Upper lobe of left lung (tissue), 6 donors: ENCODE measurements at regions not wholly inside any gene's neighbourhood (a gene's known extent, or its start where the extent isn't known, plus 50 kb on each side); places are given as distances from the start of the nearest gene placed in this dataset.
A peak's percentile ranks its signal among the peaks of the same experiment; 100 is the strongest.

Experiments used
- ATAC-seq, 2 donors: fragments of 200-7000 bp; cut with Tn5 transposase; one replicate each; pipeline ENCODE4 v1.9.1; 2022; ENCODE audit warnings: mild to moderate bottlenecking in 2 of 2, moderate library complexity in 2 of 2; ENCODE audit not compliant: low FRiP score in 2 of 2
- DNase-seq, 2 donors: peaks; one replicate each; pipeline ENCODE4 v3.0.0-alpha.2; 2019 to 2020
- H3K27ac ChIP-seq, 4 donors: fragments of 200-600 bp; sonication (generic); one replicate each; pipeline ENCODE4 v1.5.1; 2016 to 2019
- H3K27me3 ChIP-seq, 4 donors: fragments of 200-600 bp; sonication (generic); one replicate each; pipeline ENCODE4 v1.5.1; 2017 to 2019
- H3K36me3 ChIP-seq, 4 donors: fragments of 200-600 bp; sonication (generic); one replicate each; pipeline ENCODE4 v1.5.1; 2016 to 2019
- H3K4me1 ChIP-seq, 4 donors: fragments of 200-600 bp; sonication (generic); one replicate each; pipeline ENCODE4 v1.5.1; 2018 to 2019
- H3K4me3 ChIP-seq, 4 donors: fragments of 200-600 bp; sonication (generic); one replicate each; pipeline ENCODE4 v1.5.1; 2017 to 2019; ENCODE audit warnings: mild to moderate bottlenecking in 2 of 4, moderate library complexity in 1 of 4
- H3K9me3 ChIP-seq, 4 donors: fragments of 200-600 bp; sonication (generic); one replicate each; pipeline ENCODE4 v1.5.1; 2018 to 2019
- EP300 ChIP-seq, 4 donors: sonication (generic); formaldehyde crosslinking; IDR thresholded peaks; one replicate each; pipeline ENCODE4 v1.5.1; 2017; ENCODE audit warnings: antibody characterized with exemption in 4 of 4, control low read depth in 2 of 4
- POLR2A ChIP-seq, 4 donors: fragments of 450-650 bp; IDR thresholded peaks; one replicate each; pipeline ENCODE4 v1.5.1; 2016 to 2017; ENCODE audit warnings: antibody characterized with exemption in 4 of 4, mild to moderate bottlenecking in 2 of 4
- POLR2AphosphoS5 ChIP-seq, 2 donors: sonication (generic); formaldehyde crosslinking; IDR thresholded peaks; one replicate each; pipeline ENCODE4 v1.5.1; 2017; ENCODE audit warnings: antibody characterized with exemption in 2 of 2
- WGBS, 2 donors: methylation state at CpG; one replicate each; pipeline ENCODE4 v1.1.5; 2017 to 2018; 5-methylcytosine and 5-hydroxymethylcytosine counted together
- TF ChIP-seq, protein P1 (sequence below), 6 experiments: fragments of 450-650 bp in 4 of 6; fragments of 200-600 bp in 2 of 6; sonication (generic) in 2 of 6; IDR thresholded peaks; one replicate each; pipeline ENCODE4 v1.5.1; 2016 to 2019; ENCODE audit warnings: antibody characterized with exemption in 6 of 6
- donor health status: DM: no; HTN: no; CAD: no; lungs with moderate emphysema.
- donor health status: DM: no; HTN: yes; CAD: no; lungs with severe emphysema.

DNA sequence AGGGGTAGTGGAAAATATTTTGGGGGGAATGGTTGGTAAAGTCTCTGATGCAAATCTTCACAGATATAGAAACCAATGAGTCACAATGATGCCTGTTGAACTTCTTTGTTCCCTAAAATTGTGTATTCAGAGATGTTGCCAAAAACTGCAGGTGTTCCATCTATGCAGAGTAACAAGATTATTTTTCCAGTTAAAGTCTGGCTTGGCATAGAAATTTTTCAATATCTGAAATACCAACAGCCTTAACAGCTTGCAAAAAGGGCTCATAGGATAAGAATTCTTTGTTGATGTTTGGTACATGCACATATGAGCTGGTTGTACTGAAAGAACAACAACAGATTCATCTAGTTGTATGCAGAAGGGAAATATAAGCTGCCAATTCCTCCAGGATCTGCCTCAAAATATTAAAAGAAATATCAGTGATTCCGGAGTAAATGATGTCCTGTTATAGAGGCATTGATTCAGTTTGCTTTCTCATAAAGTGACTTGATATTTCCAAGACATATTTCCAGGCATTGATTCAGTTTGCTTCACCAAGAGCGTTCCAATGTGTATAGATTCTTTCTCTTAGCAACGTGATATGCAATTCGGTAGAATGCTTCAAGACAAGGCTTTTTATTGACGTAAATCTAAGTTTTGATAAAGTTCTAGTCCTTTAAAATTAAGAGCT is 564.4 kb downstream of the TMA16 start:
- 76 to 88% methylated on average over 5 of the region's 5 CpGs for WGBS, 2 donors

DNA sequence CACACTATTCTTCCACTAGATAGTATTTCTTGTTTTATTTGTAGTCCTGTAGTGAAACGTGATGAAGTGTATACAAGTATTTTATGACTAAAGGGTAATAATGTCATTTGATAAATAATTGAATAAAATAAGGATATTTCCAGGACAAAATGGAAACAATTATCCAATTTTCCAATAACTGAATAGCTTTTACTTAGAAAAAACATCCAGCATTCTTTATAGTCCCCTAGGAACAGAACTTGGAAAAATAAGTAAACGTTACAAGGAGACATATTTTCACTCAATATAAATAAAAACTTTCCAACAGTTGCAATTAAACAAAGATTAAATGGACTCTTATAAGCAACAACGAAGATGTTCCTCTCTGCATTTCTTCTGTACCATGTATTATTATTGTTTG is 566.0 kb downstream of the TMA16 start:
- ATAC-seq: no peak

More for the DNA sequence above, 564.4 kb downstream of the TMA16 start:
- Histone ChIP-seq H3K4me1 (no peaks in the 10 kb centered on the region), H3K27ac (no peak overlapping the region), H3K27me3 (no peaks in the 10 kb centered on the region), H3K36me3 (no peaks in the 10 kb centered on the region), H3K4me3 (no peak overlapping the region), H3K9me3 (no peaks in the 10 kb centered on the region)
- DNase-seq: no peak
- no peak for TF ChIP-seq POLR2A (IDR thresholded peaks at IDR 0.05)
- no peak for TF ChIP-seq POLR2AphosphoS5 (IDR thresholded peaks at IDR 0.05)
- no peak for TF ChIP-seq EP300 (IDR thresholded peaks at IDR 0.05)
- TF ChIP-seq, protein P1, sequence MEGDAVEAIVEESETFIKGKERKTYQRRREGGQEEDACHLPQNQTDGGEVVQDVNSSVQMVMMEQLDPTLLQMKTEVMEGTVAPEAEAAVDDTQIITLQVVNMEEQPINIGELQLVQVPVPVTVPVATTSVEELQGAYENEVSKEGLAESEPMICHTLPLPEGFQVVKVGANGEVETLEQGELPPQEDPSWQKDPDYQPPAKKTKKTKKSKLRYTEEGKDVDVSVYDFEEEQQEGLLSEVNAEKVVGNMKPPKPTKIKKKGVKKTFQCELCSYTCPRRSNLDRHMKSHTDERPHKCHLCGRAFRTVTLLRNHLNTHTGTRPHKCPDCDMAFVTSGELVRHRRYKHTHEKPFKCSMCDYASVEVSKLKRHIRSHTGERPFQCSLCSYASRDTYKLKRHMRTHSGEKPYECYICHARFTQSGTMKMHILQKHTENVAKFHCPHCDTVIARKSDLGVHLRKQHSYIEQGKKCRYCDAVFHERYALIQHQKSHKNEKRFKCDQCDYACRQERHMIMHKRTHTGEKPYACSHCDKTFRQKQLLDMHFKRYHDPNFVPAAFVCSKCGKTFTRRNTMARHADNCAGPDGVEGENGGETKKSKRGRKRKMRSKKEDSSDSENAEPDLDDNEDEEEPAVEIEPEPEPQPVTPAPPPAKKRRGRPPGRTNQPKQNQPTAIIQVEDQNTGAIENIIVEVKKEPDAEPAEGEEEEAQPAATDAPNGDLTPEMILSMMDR (IDR thresholded peaks at IDR 0.05): no peak
- no peak for ATAC-seq

DNA sequence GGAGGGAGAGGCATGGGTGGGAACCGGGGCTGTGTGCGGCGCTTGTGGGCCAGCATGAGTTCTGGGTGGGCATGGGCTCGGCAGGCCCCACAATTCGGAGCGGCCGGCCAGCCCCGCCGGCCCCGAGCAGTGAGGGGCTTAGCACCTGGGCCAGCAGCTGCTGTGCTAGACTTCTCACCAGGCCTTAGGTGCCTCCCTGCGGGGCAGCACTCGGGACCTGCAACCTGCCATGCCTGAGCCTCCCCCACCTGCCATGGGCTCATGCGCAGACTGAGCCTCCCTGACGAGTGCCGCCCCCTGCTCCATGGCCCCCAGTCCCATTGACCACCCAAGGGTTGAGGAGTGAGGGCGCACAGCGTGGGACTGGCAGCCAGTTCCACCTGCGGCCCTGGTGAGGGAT is 573.9 kb downstream of the TMA16 start:
- no peak for ATAC-seq
- Histone ChIP-seq H3K27ac (no peak overlapping the region), H3K27me3 (no peaks in the 10 kb centered on the region), H3K9me3 (peaks cover 0 to 5% (median 0%) of the 10 kb centered on the region in 4 donors), H3K4me3 (no peak overlapping the region), H3K36me3 (no peaks in the 10 kb centered on the region), H3K4me1 (no peaks in the 10 kb centered on the region)
- DNase-seq: peak in 1 of 2 donors; percentile 79
- 93 to 100% methylated on average over 6 to 7 of the region's 18 CpGs for WGBS, 2 donors
- TF ChIP-seq POLR2AphosphoS5 (IDR thresholded peaks at IDR 0.05): no peak
- TF ChIP-seq, protein P1 (IDR thresholded peaks at IDR 0.05): no peak
- TF ChIP-seq POLR2A (IDR thresholded peaks at IDR 0.05): no peak
- no peak for TF ChIP-seq EP300 (IDR thresholded peaks at IDR 0.05)

More for the DNA sequence above, 566.0 kb downstream of the TMA16 start:
- TF ChIP-seq POLR2A (IDR thresholded peaks at IDR 0.05) (no peak), POLR2AphosphoS5 (IDR thresholded peaks at IDR 0.05) (no peak), EP300 (IDR thresholded peaks at IDR 0.05) (no peak)
- TF ChIP-seq, protein P1 (IDR thresholded peaks at IDR 0.05): no peak
- Histone ChIP-seq H3K27me3 (no peaks in the 10 kb centered on the region), H3K4me3 (no peak overlapping the region), H3K9me3 (no peaks in the 10 kb centered on the region), H3K36me3 (no peaks in the 10 kb centered on the region), H3K4me1 (no peaks in the 10 kb centered on the region), H3K27ac (no peak overlapping the region)
- DNase-seq: no peak
- WGBS, 2 donors: 70 to 71% methylated on average over 3 of the region's 3 CpGs

DNA sequence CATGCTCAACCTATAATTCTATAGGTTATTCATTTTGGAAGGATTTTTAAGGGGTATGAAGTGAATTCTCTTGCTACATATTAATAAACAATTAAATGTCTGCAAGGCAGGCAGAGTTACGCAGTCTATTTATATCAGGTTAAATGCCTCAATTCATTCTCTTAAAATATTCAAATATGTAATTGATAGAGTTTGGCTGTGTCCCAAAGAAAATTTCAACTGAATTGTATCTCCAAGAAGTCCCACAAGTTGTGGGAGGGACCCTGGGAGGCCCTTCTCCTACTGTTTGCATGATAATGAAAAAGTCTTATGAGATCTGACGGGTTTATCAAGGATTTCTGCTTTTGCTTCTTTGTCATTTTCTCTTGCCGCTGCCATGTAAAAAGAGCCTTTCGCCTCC is 576.1 kb downstream of the TMA16 start:
- Histone ChIP-seq H3K4me3 (no peak overlapping the region), H3K27me3 (no peaks in the 10 kb centered on the region), H3K4me1 (no peaks in the 10 kb centered on the region), H3K36me3 (no peaks in the 10 kb centered on the region), H3K27ac (no peak overlapping the region), H3K9me3 (peaks cover 0 to 5% (median 0%) of the 10 kb centered on the region in 4 donors)
- ATAC-seq: no peak
- no peak for DNase-seq
- no peak for TF ChIP-seq EP300 (IDR thresholded peaks at IDR 0.05)
- TF ChIP-seq, protein P1 (IDR thresholded peaks at IDR 0.05): no peak
- TF ChIP-seq POLR2AphosphoS5 (IDR thresholded peaks at IDR 0.05): no peak
- TF ChIP-seq POLR2A (IDR thresholded peaks at IDR 0.05): no peak
- WGBS, 2 donors: 82 to 86% methylated on average over 4 of the region's 4 CpGs

DNA sequence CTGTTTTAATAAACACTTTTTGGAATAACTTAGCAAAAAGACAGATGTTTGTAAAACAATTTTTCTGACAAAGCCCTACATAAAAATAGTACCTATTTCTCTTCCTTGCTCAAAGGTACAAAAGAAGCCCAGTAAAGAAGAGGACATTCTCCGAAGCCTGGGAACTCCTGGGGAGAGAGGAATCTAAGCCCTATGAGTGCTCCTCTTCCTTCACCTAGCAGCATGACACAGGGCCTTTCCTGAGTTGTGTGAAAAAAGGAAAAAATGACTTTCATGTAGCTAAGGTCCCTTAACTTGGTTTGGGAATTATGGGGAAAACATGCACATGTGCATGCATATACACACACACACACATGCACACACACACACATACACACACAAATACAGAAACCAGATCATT is 586.9 kb downstream of the TMA16 start:
- H3K36me3 ChIP-seq: no peaks in the 10 kb centered on the region
- no peaks in the 10 kb centered on the region for H3K9me3 ChIP-seq
- no peak overlapping the region for H3K27ac ChIP-seq
- 80 to 83% methylated on average over 1 of the region's 1 CpG for WGBS, 2 donors
- no peaks in the 10 kb centered on the region for H3K27me3 ChIP-seq
- DNase-seq (no peak), ATAC-seq (no peak)
- TF ChIP-seq EP300 (IDR thresholded peaks at IDR 0.05): no peak
- TF ChIP-seq POLR2AphosphoS5 (IDR thresholded peaks at IDR 0.05): no peak
- no peak for TF ChIP-seq POLR2A (IDR thresholded peaks at IDR 0.05)
- TF ChIP-seq, protein P1 (IDR thresholded peaks at IDR 0.05): no peak
- H3K4me1 ChIP-seq: no peaks in the 10 kb centered on the region
- no peak overlapping the region for H3K4me3 ChIP-seq
